Mesothelial cell of epicardium (in vitro differentiated cells): ENCODE measurements at regions not wholly inside any gene's neighbourhood (a gene's known extent, or its start where the extent isn't known, plus 50 kb on each side); places are given as distances from the start of the nearest gene placed in this dataset.

Experiments
- DNase-seq, 2 experiments: peaks; one replicate each; pipeline ENCODE4 v3.0.0; 2021; ENCODE audit warnings: low spot score in 2 of 2; ENCODE audit not compliant: unreplicated experiment in 2 of 2
- H3K27ac Mint-ChIP-seq: 2 replicates; pipeline ENCODE4 v1.8.0; 2021; ENCODE audit warnings: mixed read lengths
- H3K27me3 Mint-ChIP-seq: 2 replicates; pipeline ENCODE4 v1.8.0; 2021; ENCODE audit warnings: low read depth, mixed read lengths
- H3K36me3 Mint-ChIP-seq: 2 replicates; pipeline ENCODE4 v1.8.0; 2021; ENCODE audit warnings: mixed read lengths
- H3K4me1 Mint-ChIP-seq: 2 replicates; pipeline ENCODE4 v1.8.0; 2021; ENCODE audit warnings: mixed read lengths
- H3K4me3 Mint-ChIP-seq: 2 replicates; pipeline ENCODE4 v1.8.0; 2021; ENCODE audit warnings: mild to moderate bottlenecking, moderate library complexity, mixed read lengths
- H3K9me3 Mint-ChIP-seq: 2 replicates; pipeline ENCODE4 v1.8.0; 2021; ENCODE audit warnings: mixed read lengths
- TF ChIP-seq, protein P1 (sequence below): fragments of 200-600 bp; sonication (generic); IDR thresholded peaks from one replicate; pipeline ENCODE4 v1.5.0; 2021; ENCODE audit warnings: antibody characterized with exemption; ENCODE audit not compliant: unreplicated experiment

DNA sequence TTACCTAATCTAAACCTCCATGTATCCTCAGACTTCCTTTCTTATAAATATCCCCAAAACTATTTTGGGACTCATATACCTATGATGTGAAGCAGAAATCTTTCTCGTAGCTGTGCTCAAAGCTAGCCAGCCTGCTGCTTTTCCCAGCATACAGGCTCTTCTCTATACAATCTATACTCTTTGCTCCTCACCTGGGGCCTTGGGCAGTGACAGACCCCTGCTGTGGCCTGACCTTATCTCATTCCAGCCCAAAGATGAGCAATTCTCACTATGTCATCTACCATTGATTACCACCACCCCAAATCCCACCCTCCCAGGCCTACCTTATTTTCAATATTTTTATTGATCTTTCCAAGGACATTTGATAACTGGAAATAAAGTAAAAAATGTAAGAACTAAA lies 83.2 kb upstream of the FBXL4 start:
- Mint-ChIP-seq H3K27ac (no peak overlapping the region), H3K36me3 (peaks cover 3% of the 10 kb centered on the region), H3K4me3 (no peak overlapping the region), H3K4me1 (no peaks in the 10 kb centered on the region), H3K27me3 (peaks cover 6% of the 10 kb centered on the region), H3K9me3 (peaks cover 16% of the 10 kb centered on the region)
- no peak for DNase-seq
- TF ChIP-seq, protein P1, sequence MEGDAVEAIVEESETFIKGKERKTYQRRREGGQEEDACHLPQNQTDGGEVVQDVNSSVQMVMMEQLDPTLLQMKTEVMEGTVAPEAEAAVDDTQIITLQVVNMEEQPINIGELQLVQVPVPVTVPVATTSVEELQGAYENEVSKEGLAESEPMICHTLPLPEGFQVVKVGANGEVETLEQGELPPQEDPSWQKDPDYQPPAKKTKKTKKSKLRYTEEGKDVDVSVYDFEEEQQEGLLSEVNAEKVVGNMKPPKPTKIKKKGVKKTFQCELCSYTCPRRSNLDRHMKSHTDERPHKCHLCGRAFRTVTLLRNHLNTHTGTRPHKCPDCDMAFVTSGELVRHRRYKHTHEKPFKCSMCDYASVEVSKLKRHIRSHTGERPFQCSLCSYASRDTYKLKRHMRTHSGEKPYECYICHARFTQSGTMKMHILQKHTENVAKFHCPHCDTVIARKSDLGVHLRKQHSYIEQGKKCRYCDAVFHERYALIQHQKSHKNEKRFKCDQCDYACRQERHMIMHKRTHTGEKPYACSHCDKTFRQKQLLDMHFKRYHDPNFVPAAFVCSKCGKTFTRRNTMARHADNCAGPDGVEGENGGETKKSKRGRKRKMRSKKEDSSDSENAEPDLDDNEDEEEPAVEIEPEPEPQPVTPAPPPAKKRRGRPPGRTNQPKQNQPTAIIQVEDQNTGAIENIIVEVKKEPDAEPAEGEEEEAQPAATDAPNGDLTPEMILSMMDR: no peak

DNA sequence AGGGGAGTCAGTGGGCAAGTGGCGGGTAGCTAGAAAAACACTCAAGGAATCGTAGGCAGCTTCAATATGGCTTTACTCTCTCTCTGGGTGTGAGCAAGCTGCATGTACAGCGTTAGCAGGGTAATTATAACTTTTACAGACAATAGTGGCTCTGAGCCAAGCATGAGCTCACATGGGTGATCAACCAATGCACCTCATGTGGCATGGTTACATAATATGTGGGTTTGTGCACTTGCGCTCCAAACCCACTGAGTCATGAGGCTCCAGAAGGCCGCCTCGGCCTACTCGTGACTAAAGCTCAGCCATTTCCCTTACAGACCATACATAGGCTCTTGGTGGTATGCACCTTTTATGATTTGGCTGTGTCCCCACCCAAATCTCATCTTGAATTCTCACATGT lies 78.4 kb upstream of the FBXL4 start:
- Mint-ChIP-seq H3K4me3 (no peak overlapping the region), H3K36me3 (peaks cover 3% of the 10 kb centered on the region), H3K9me3 (peaks cover 26% of the 10 kb centered on the region), H3K4me1 (no peaks in the 10 kb centered on the region), H3K27me3 (peaks cover 3% of the 10 kb centered on the region), H3K27ac (no peak overlapping the region)
- TF ChIP-seq, protein P1: no peak
- no peak for DNase-seq

DNA sequence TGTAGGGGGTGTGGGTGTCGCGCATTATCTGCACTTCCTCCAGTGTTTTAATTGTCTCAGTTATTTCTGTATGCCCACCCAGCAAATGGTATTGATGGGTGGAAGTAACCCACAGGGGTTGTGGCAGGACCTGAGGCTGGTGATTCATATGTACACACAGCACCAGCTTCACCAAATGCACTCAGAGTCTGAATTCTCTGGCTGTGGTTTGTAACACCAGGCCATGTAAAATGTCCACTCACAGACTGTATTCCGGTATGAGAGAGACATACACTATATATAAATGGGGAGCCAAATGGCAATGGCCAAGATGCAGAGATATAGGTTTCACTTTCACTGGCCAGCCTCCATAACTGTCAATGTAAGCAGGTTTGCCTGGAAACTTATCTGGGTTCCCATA lies 76.3 kb upstream of the FBXL4 start:
- Mint-ChIP-seq H3K27ac (no peak overlapping the region), H3K36me3 (peaks cover 3% of the 10 kb centered on the region), H3K4me1 (no peaks in the 10 kb centered on the region), H3K9me3 (peaks cover 26% of the 10 kb centered on the region), H3K4me3 (no peak overlapping the region), H3K27me3 (peaks cover 3% of the 10 kb centered on the region)
- DNase-seq: no peak
- TF ChIP-seq, protein P1: no peak

DNA sequence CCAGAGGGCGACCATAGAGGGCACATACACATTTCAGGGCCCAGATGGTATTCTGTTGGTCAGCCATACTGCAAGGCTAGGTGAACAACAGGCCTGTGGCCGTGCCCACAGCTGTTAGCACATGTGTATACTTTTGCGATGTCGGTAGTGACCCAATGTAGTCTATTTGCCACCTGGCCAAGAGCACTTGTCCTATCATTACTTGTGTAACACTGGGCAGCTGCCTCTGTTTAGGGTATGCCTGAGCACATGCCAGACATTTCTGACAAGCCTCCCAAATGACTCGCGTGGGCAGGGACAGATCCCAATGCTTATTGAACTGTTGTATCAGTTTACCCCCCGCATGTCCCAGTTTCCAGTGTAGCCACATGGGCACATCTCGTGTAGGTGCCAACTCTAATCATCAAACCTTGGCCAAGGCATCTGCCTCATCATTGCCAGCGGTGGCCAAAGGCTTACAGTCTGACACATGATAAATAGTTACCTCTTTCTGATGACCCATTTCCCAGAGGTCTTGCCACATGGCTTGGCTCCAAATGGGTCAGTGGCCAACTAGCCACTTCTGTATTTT lies 74.4 kb upstream of the FBXL4 start:
- no peaks in the 10 kb centered on the region for H3K27me3 Mint-ChIP-seq
- no peak for DNase-seq
- no peaks in the 10 kb centered on the region for H3K4me1 Mint-ChIP-seq
- peaks cover 22% of the 10 kb centered on the region for H3K9me3 Mint-ChIP-seq
- no peak overlapping the region for H3K4me3 Mint-ChIP-seq
- TF ChIP-seq, protein P1: no peak
- H3K27ac Mint-ChIP-seq: no peak overlapping the region
- H3K36me3 Mint-ChIP-seq: peaks cover 3% of the 10 kb centered on the region

DNA sequence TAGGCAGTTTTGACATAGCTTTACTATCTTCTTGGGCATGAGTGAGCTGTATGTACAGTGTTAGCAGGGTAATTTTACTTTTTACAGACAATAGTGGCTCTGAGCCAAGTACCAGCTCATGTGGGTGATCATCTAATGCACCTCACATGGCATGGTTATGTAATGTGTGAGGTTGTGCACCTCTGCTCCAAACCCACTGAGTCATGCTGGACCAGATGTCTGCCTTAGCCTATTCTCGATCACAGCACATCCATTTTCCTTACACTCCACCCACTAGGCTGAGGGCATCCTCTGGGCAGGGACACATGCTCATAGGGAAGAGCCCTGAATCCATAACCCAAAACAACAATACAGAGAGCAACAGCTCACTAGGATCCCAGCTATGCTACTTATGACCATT lies 71.6 kb upstream of the FBXL4 start:
- Mint-ChIP-seq H3K27me3 (no peaks in the 10 kb centered on the region), H3K36me3 (no peaks in the 10 kb centered on the region), H3K9me3 (no peaks in the 10 kb centered on the region), H3K27ac (no peak overlapping the region), H3K4me1 (no peaks in the 10 kb centered on the region), H3K4me3 (no peak overlapping the region)
- no peak for DNase-seq
- TF ChIP-seq, protein P1: no peak

DNA sequence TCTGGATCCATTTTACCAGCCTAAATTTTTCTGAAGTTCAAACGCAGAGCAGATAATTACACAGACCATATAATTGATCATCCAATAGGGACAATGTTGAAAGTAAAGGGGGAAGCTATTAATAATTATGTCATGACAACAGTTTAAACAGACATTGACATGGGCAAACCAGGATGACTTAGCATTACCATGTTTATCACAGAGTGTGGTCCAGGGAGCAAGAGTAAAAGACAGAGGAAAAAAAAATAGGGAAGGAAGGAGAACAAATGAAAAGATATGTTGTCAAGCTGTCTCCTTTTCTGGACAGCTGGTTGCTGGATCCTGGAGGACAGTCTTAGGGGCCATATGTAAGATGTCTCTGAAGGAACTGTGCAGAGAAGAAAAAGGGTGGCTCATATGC lies 69.4 kb upstream of the FBXL4 start:
- Mint-ChIP-seq H3K36me3 (no peaks in the 10 kb centered on the region), H3K27ac (no peak overlapping the region), H3K4me3 (no peak overlapping the region), H3K9me3 (no peaks in the 10 kb centered on the region), H3K27me3 (no peaks in the 10 kb centered on the region), H3K4me1 (no peaks in the 10 kb centered on the region)
- TF ChIP-seq, protein P1: no peak
- no peak for DNase-seq
